Transverse colon (tissue), 4 donors: ENCODE measurements at regions not wholly inside any gene's neighbourhood (a gene's known extent, or its start where the extent isn't known, plus 50 kb on each side); places are given as distances from the start of the nearest gene placed in this dataset.

Experiments
- CTCF ChIP-seq, 5 experiments: fragments of 200-600 bp in 3 of 5; fragments of 450-650 bp in 2 of 5; sonication (generic) in 3 of 5; IDR thresholded peaks; 1 replicate in 2 of 5; 2 replicates in 3 of 5; pipeline ENCODE4 v1.5.1; 2016 to 2017; ENCODE audit warnings: antibody characterized with exemption in 5 of 5, inconsistent platforms in 3 of 5, mild to moderate bottlenecking in 2 of 5, moderate library complexity in 1 of 5
- EP300 ChIP-seq: sonication (generic); formaldehyde crosslinking; IDR thresholded peaks from one replicate; pipeline ENCODE4 v1.6.1; 2017; ENCODE audit warnings: antibody characterized with exemption, low read depth
- POLR2A ChIP-seq: fragments of 450-650 bp; IDR thresholded peaks from one replicate; pipeline ENCODE4 v1.6.1; 2016; ENCODE audit warnings: antibody characterized with exemption, mild to moderate bottlenecking, moderate library complexity
- POLR2AphosphoS5 ChIP-seq, 3 donors: sonication (generic); formaldehyde crosslinking; IDR thresholded peaks; one replicate each; pipeline ENCODE4 v1.6.1; 2016; ENCODE audit warnings: antibody characterized with exemption in 3 of 3

- no peak for TF ChIP-seq CTCF (IDR thresholded peaks at IDR 0.05)
- no peak for TF ChIP-seq POLR2AphosphoS5 (IDR thresholded peaks at IDR 0.05)
- TF ChIP-seq POLR2A = no peak
- TF ChIP-seq EP300 = no peak
Observed at GRCh38 chr10:32159264-32159663, 103.0 kb upstream of the KIF5B start.
